H1 (cell line): ENCODE measurements at regions not wholly inside any gene's neighbourhood (a gene's known extent, or its start where the extent isn't known, plus 50 kb on each side); places are given as distances from the start of the nearest gene placed in this dataset.

Source experiments
- CTCF ChIA-PET: fragments of 300-600 bp; sonication (Branson Sonifier 250); formaldehyde crosslinking; loops from one replicate; lab custom pipeline; 2021; ENCODE audit not compliant: partially characterized antibody; lab: Charles Lee
- POLR2A ChIA-PET: fragments of 300-600 bp; sonication (Branson Sonifier 250); formaldehyde crosslinking; loops from one replicate; lab custom pipeline; 2021; ENCODE audit warnings: inconsistent platforms; ENCODE audit not compliant: partially characterized antibody; lab: Charles Lee
- DNase-seq, 2 experiments: peaks; one replicate each; pipeline versions ENCODE4 v3.0.0 to v3.0.0-alpha.2; 2010 to 2022; ENCODE audit warnings: low spot score in 2 of 2, low read depth in 1 of 2, mixed read lengths in 1 of 2
- FAIRE-seq: peaks from 2 replicates; lab custom pipeline; 2011; peaks lifted over from hg19 to GRCh38; lab: Jason Lieb, UNC
- H2AFZ ChIP-seq: 2 replicates; pipeline ENCODE4 v1.8.1; 2012; ENCODE audit warnings: low read length, inconsistent platforms
- H2AK5ac ChIP-seq: 2 replicates; pipeline ENCODE4 v1.6.1; 2013; ENCODE audit warnings: low read depth, low read length
- H2BK120ac ChIP-seq: replicated peaks from 2 replicates; pipeline ENCODE3; 2013; ENCODE audit warnings: low read depth, low read length, inconsistent platforms
- H2BK12ac ChIP-seq: 2 replicates; pipeline ENCODE4 v1.6.1; 2013; ENCODE audit warnings: low read depth, low read length
- H2BK15ac ChIP-seq: 2 replicates; pipeline ENCODE4 v1.6.1; 2013; ENCODE audit warnings: low read length
- H2BK20ac ChIP-seq: 2 replicates; pipeline ENCODE4 v1.6.1; 2013; ENCODE audit warnings: low read length
- H2BK5ac ChIP-seq: 2 replicates; pipeline ENCODE4 v1.6.1; 2013; ENCODE audit warnings: low read depth, low read length
- H3K14ac ChIP-seq: 2 replicates; pipeline ENCODE4 v1.6.1; 2013; ENCODE audit warnings: inconsistent platforms; ENCODE audit not compliant: insufficient read length
- H3K18ac ChIP-seq: 2 replicates; pipeline ENCODE4 v1.6.1; 2013; ENCODE audit warnings: low read length; ENCODE audit errors: extremely low read depth
- H3K23ac ChIP-seq: 2 replicates; pipeline ENCODE4 v1.6.1; 2013; ENCODE audit warnings: inconsistent platforms; ENCODE audit not compliant: insufficient read length
- H3K23me2 ChIP-seq: 2 replicates; pipeline ENCODE4 v1.6.1; 2013; ENCODE audit warnings: low read depth, low read length
- H3K27ac ChIP-seq: 2 replicates; pipeline ENCODE4 v1.6.1; 2011; ENCODE audit warnings: low read depth, low read length, inconsistent platforms
- H3K27me3 ChIP-seq, 4 experiments: replicated peaks in 1 of 4; 1 replicate in 1 of 4; 2 replicates in 3 of 4; pipeline versions ENCODE4 v1.6.1 to v1.8.1; 2011 to 2013; ENCODE audit warnings: low read length in 3 of 4, mild to moderate bottlenecking in 3 of 4, inconsistent platforms in 2 of 4, mixed read lengths in 2 of 4, moderate library complexity in 1 of 4; ENCODE audit not compliant: control insufficient read depth in 3 of 4, insufficient read depth in 3 of 4; ENCODE audit errors: extremely low read depth in 1 of 4
- H3K36me3 ChIP-seq, 4 experiments: 2 replicates each; pipeline versions ENCODE4 v1.6.1 to v1.8.1; 2011 to 2013; ENCODE audit warnings: mild to moderate bottlenecking in 4 of 4, low read length in 3 of 4, moderate library complexity in 2 of 4, control low read depth in 1 of 4, inconsistent platforms in 1 of 4; ENCODE audit not compliant: insufficient read depth in 4 of 4, control insufficient read depth in 2 of 4
- H3K4ac ChIP-seq: replicated peaks from 2 replicates; pipeline ENCODE3; 2013; ENCODE audit warnings: low read length, low read depth, mixed read lengths, inconsistent platforms; ENCODE audit not compliant: insufficient read length
- H3K4me1 ChIP-seq, 4 experiments: replicated peaks in 1 of 4; 1 replicate in 1 of 4; 2 replicates in 3 of 4; pipeline versions ENCODE4 v1.6.1 to v1.8.1; 2011 to 2013; ENCODE audit warnings: low read length in 3 of 4, inconsistent platforms in 2 of 4, mixed read lengths in 1 of 4; ENCODE audit not compliant: insufficient read depth in 4 of 4, control insufficient read depth in 3 of 4
- H3K4me2 ChIP-seq, 2 experiments: 2 replicates each; pipeline versions ENCODE4 v1.6.1 to v1.8.1; 2011 to 2013; ENCODE audit warnings: low read depth in 2 of 2, low read length in 2 of 2, control low read depth in 1 of 2, inconsistent platforms in 1 of 2, mild to moderate bottlenecking in 1 of 2; ENCODE audit not compliant: insufficient read depth in 1 of 2
- H3K4me3 ChIP-seq, 4 experiments: fragments of 200-600, 300-600 bp in 1 of 4; sonication (generic), shearing (Covaris generic), sonication (Bioruptor Twin) in 1 of 4; 2 replicates each; pipeline versions ENCODE4 v1.5.1 to v1.8.1; 2011 to 2016; ENCODE audit warnings: low read length in 4 of 4, low read depth in 3 of 4, control low read depth in 2 of 4, inconsistent platforms in 2 of 4, mild to moderate bottlenecking in 2 of 4, mixed read lengths in 1 of 4, moderate library complexity in 1 of 4; ENCODE audit not compliant: insufficient read depth in 2 of 4; ENCODE audit errors: extremely low read depth in 1 of 4
- H3K56ac ChIP-seq: replicated peaks from 2 replicates; pipeline ENCODE3; 2013; ENCODE audit warnings: low read depth, mild to moderate bottlenecking, mixed read lengths, low read length, inconsistent platforms; ENCODE audit not compliant: insufficient read length
- H3K79me1 ChIP-seq: 2 replicates; pipeline ENCODE4 v1.6.1; 2013; ENCODE audit warnings: low read depth, low read length, control low read depth
- H3K79me2 ChIP-seq, 2 experiments: 2 replicates each; pipeline versions ENCODE4 v1.6.1 to v1.8.1; 2012 to 2013; ENCODE audit warnings: low read length in 2 of 2, mild to moderate bottlenecking in 2 of 2, inconsistent platforms in 1 of 2; ENCODE audit not compliant: insufficient read depth in 2 of 2, control insufficient read depth in 1 of 2
- H3K9ac ChIP-seq, 4 experiments: replicated peaks in 1 of 4; 1 replicate in 1 of 4; 2 replicates in 3 of 4; pipeline versions ENCODE4 v1.6.1 to v1.8.1; 2011 to 2013; ENCODE audit warnings: low read depth in 3 of 4, low read length in 3 of 4, control low read depth in 2 of 4, mild to moderate bottlenecking in 2 of 4, moderate library complexity in 2 of 4, inconsistent platforms in 1 of 4; ENCODE audit errors: extremely low read depth in 1 of 4
- H3K9me3 ChIP-seq, 2 experiments: 2 replicates each; pipeline versions ENCODE4 v1.6.1 to v1.8.1; 2012 to 2013; ENCODE audit warnings: mild to moderate bottlenecking in 2 of 2, moderate library complexity in 2 of 2, control low read depth in 1 of 2, inconsistent platforms in 1 of 2, low read depth in 1 of 2, low read length in 1 of 2, mixed read lengths in 1 of 2; ENCODE audit not compliant: insufficient read depth in 2 of 2
- H4K20me1 ChIP-seq, 2 experiments: replicated peaks in 1 of 2; 2 replicates each; pipeline versions ENCODE3 to v1.8.1; 2011 to 2013; ENCODE audit warnings: inconsistent platforms in 2 of 2, low read length in 2 of 2, mild to moderate bottlenecking in 1 of 2; ENCODE audit not compliant: insufficient read depth in 2 of 2, control insufficient read depth in 1 of 2
- H4K5ac ChIP-seq: 2 replicates; pipeline ENCODE4 v1.6.1; 2013; ENCODE audit warnings: low read length, low read depth, mixed read lengths, inconsistent platforms; ENCODE audit not compliant: insufficient read length
- H4K8ac ChIP-seq: 2 replicates; pipeline ENCODE4 v1.8.0; 2013; ENCODE audit warnings: mild to moderate bottlenecking, moderate library complexity, low read length, inconsistent platforms; ENCODE audit not compliant: insufficient read depth; ENCODE audit errors: extremely low read depth
- H4K91ac ChIP-seq: replicated peaks from 2 replicates; pipeline ENCODE3; 2013; ENCODE audit warnings: low read length, mixed read lengths, inconsistent platforms; ENCODE audit not compliant: insufficient read length
- CBX8 ChIP-seq: fragments of 300-800, 300-1000 bp; sonication (generic); IDR thresholded peaks from 2 replicates; pipeline ENCODE4 v1.7.1; 2016; ENCODE audit warnings: low read depth, low read length, borderline replicate concordance
- CHD1 ChIP-seq: IDR thresholded peaks from 2 replicates; pipeline ENCODE4 v1.6.1; 2012; ENCODE audit warnings: low read depth, low read length, improper control_type of control experiment
- EZH2 ChIP-seq: fragments of 200-600 bp; sonication (generic); IDR thresholded peaks from 2 replicates; pipeline ENCODE4 v1.7.1; 2012; ENCODE audit warnings: low read depth, mild to moderate bottlenecking, moderate library complexity, low read length, inconsistent platforms; ENCODE audit not compliant: severe bottlenecking
- HDAC2 ChIP-seq, 2 experiments: fragments of 300-600 bp in 1 of 2; sonication (generic) in 1 of 2; IDR thresholded peaks; 2 replicates each; pipeline ENCODE4 v1.6.1; 2011 to 2012; ENCODE audit warnings: low read depth in 2 of 2, low read length in 2 of 2, mild to moderate bottlenecking in 2 of 2, moderate library complexity in 2 of 2, borderline replicate concordance in 1 of 2, inconsistent platforms in 1 of 2
- POLR2A ChIP-seq, 2 experiments: IDR thresholded peaks; 1 replicate in 1 of 2; 2 replicates in 1 of 2; pipeline ENCODE4 v1.6.1; 2011; ENCODE audit warnings: low read depth in 2 of 2, low read length in 2 of 2, mild to moderate bottlenecking in 2 of 2; ENCODE audit errors: control extremely low read depth in 1 of 2
- RNF2 ChIP-seq: fragments of 200-900, 300-1000 bp; sonication (generic); IDR thresholded peaks from 2 replicates; pipeline ENCODE4 v1.7.1; 2016; ENCODE audit warnings: borderline replicate concordance, low read depth, mild to moderate bottlenecking, antibody characterized with exemption, low read length; ENCODE audit not compliant: poor library complexity, severe bottlenecking; ENCODE audit errors: missing control alignments
- RXRA ChIP-seq: IDR thresholded peaks from 2 replicates; pipeline ENCODE4 v1.6.1; 2011; ENCODE audit warnings: low read depth, mild to moderate bottlenecking, low read length, moderate library complexity; ENCODE audit not compliant: insufficient read depth
- SAP30 ChIP-seq: fragments of 300-600 bp; sonication (generic); IDR thresholded peaks from 2 replicates; pipeline ENCODE4 v1.7.1; 2012; ENCODE audit warnings: low read length, moderate library complexity, mild to moderate bottlenecking, inconsistent platforms; ENCODE audit not compliant: insufficient read depth, insufficient replicate concordance
- ZNF274 ChIP-seq: IDR thresholded peaks from 2 replicates; pipeline ENCODE4 v1.7.0; 2012; ENCODE audit warnings: low read length, borderline replicate concordance; ENCODE audit errors: extremely low read depth
- WGBS, 2 experiments: shearing (Covaris generic) in 1 of 2; methylation state at CpG; one replicate each; pipeline versions ENCODE4 v1.1.6 to v1.1.7; 2013 to 2015; ENCODE audit warnings: low lambda C conversion rate in 2 of 2, mixed read lengths in 2 of 2, inconsistent platforms in 1 of 2, low coverage in 1 of 2, missing lambda C conversion rate in 1 of 2; ENCODE audit not compliant: insufficient replicate concordance in 2 of 2, insufficient coverage in 1 of 2, insufficient read length in 1 of 2; ENCODE audit errors: extremely low coverage in 1 of 2, missing lambda C conversion rate in 1 of 2; 5-methylcytosine and 5-hydroxymethylcytosine counted together
- TF ChIP-seq, protein P1 (sequence below): IDR thresholded peaks from 2 replicates; pipeline ENCODE4 v1.6.1; 2012; ENCODE audit warnings: inconsistent platforms
- TF ChIP-seq, protein P2 (sequence below): IDR thresholded peaks from 2 replicates; pipeline ENCODE4 v1.6.1; 2011; ENCODE audit warnings: low read depth, mild to moderate bottlenecking, low read length; ENCODE audit not compliant: insufficient read depth
- TF ChIP-seq, protein P3 (sequence below): IDR thresholded peaks from 2 replicates; pipeline ENCODE4 v1.6.1; 2011; ENCODE audit warnings: low read length, improper control_type of control experiment

DNA sequence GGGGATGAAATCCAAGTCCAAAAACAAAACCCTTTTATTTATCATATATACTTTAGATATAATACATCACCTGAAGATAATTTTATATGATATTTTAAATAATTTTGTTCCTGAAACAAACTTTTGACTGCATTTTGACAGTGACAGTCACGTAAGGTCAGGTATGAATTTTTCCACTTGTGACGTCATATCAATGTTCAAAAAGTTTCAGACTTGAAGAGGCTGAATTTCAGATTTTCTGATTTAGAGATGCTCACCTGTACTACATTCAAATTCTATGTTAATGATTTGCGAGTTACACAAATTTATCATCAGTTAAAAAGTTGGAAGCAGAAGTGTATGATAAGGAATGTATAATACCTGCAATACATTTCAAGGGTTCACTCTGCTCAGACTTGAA lies 136.1 kb upstream of the EPHA6 start:
- Histone ChIP-seq H3K23me2 (no peaks in the 10 kb centered on the region), H3K36me3 (no peaks in the 10 kb centered on the region), H2BK12ac (no peak overlapping the region), H3K4me3 (no peak overlapping the region), H2BK120ac (no peak overlapping the region), H3K23ac (no peak overlapping the region), H3K4ac (no peak overlapping the region), H2AFZ (no peak overlapping the region), H3K4me1 (no peaks in the 10 kb centered on the region), H3K4me2 (no peak overlapping the region), H3K14ac (no peak overlapping the region), H4K5ac (no peak overlapping the region), H3K56ac (no peak overlapping the region), H2BK20ac (no peak overlapping the region), H2BK15ac (no peak overlapping the region), H3K79me1 (no peaks in the 10 kb centered on the region), H3K18ac (no peak overlapping the region), H2BK5ac (no peak overlapping the region), H4K8ac (no peak overlapping the region), H2AK5ac (no peak overlapping the region), H3K27ac (no peak overlapping the region), H3K79me2 (no peaks in the 10 kb centered on the region), H3K9ac (no peak overlapping the region), H3K9me3 (no peaks in the 10 kb centered on the region), H4K20me1 (no peaks in the 10 kb centered on the region), H3K27me3 (no peaks in the 10 kb centered on the region), H4K91ac (no peak overlapping the region)
- ChIA-PET CTCF (no interaction called here), POLR2A (no interaction called here)
- WGBS, 2 experiments: 88% methylated on average over 3 of the region's 3 CpGs; no CpG with 5 or more reads in 1 of the 2 experiments
- DNase-seq: no peak
- FAIRE-seq: no peak
- TF ChIP-seq SAP30 (no peak), RXRA (no peak), POLR2A (IDR thresholded peaks at IDR 0.05; ENCODE audit: control extremely low read depth in 1 of 2, low read depth in 2 of 2, low read length in 2 of 2) (no peak), ZNF274 (no peak), HDAC2 (IDR thresholded peaks at IDR 0.05; ENCODE audit: borderline replicate concordance in 1 of 2, low read depth in 2 of 2, low read length in 2 of 2) (no peak), CHD1 (no peak), RNF2 (no peak), CBX8 (no peak), EZH2 (no peak)
- TF ChIP-seq, protein P1, sequence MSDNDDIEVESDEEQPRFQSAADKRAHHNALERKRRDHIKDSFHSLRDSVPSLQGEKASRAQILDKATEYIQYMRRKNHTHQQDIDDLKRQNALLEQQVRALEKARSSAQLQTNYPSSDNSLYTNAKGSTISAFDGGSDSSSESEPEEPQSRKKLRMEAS: no peak
- TF ChIP-seq, protein P2, sequence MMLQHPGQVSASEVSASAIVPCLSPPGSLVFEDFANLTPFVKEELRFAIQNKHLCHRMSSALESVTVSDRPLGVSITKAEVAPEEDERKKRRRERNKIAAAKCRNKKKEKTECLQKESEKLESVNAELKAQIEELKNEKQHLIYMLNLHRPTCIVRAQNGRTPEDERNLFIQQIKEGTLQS: no peak
- TF ChIP-seq, protein P3, sequence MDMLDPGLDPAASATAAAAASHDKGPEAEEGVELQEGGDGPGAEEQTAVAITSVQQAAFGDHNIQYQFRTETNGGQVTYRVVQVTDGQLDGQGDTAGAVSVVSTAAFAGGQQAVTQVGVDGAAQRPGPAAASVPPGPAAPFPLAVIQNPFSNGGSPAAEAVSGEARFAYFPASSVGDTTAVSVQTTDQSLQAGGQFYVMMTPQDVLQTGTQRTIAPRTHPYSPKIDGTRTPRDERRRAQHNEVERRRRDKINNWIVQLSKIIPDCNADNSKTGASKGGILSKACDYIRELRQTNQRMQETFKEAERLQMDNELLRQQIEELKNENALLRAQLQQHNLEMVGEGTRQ: no peak
